H9 (cell line): ENCODE measurements at regions not wholly inside any gene's neighbourhood (a gene's known extent, or its start where the extent isn't known, plus 50 kb on each side); places are given as distances from the start of the nearest gene placed in this dataset.

Experiments
- DNase-seq: peaks from one replicate; pipeline ENCODE4 v3.0.0-alpha.2; 2017
- H2AFZ ChIP-seq: one replicate; pipeline ENCODE4 v1.6.1; 2013; ENCODE audit warnings: mild to moderate bottlenecking, low read length, control low read depth, moderate library complexity
- H2AK5ac ChIP-seq: 2 replicates; pipeline ENCODE4 v1.6.1; 2013; ENCODE audit warnings: low read length, control low read depth, mixed read lengths; ENCODE audit not compliant: insufficient read length
- H2BK120ac ChIP-seq: one replicate; pipeline ENCODE4 v1.6.1; 2013; ENCODE audit warnings: low read depth, mild to moderate bottlenecking, low read length, control low read depth, inconsistent platforms; ENCODE audit not compliant: poor library complexity, severe bottlenecking
- H2BK12ac ChIP-seq: 2 replicates; pipeline ENCODE4 v1.6.1; 2013; ENCODE audit warnings: low read length, control low read depth, mixed read lengths, low read depth; ENCODE audit not compliant: insufficient read length
- H2BK15ac ChIP-seq: 2 replicates; pipeline ENCODE4 v1.6.1; 2013; ENCODE audit warnings: low read depth, low read length, control low read depth
- H2BK20ac ChIP-seq: one replicate; pipeline ENCODE4 v1.6.1; 2013; ENCODE audit warnings: low read depth, mild to moderate bottlenecking, low read length, control low read depth, inconsistent platforms; ENCODE audit not compliant: poor library complexity, severe bottlenecking
- H2BK5ac ChIP-seq: 2 replicates; pipeline ENCODE4 v1.6.1; 2013; ENCODE audit warnings: low read length, control low read depth, mixed read lengths; ENCODE audit not compliant: insufficient read length
- H3K14ac ChIP-seq: 2 replicates; pipeline ENCODE4 v1.6.1; 2013; ENCODE audit warnings: low read length, control low read depth; ENCODE audit not compliant: insufficient read depth
- H3K18ac ChIP-seq: 2 replicates; pipeline ENCODE4 v1.6.1; 2013; ENCODE audit warnings: low read depth, mild to moderate bottlenecking, mixed read lengths, low read length, control low read depth; ENCODE audit not compliant: insufficient read length
- H3K23ac ChIP-seq: 2 replicates; pipeline ENCODE4 v1.6.1; 2013; ENCODE audit warnings: low read length, control low read depth, mixed read lengths, low read depth; ENCODE audit not compliant: insufficient read length
- H3K23me2 ChIP-seq: 2 replicates; pipeline ENCODE4 v1.6.1; 2013; ENCODE audit warnings: low read depth, mild to moderate bottlenecking, mixed read lengths, low read length, control low read depth; ENCODE audit not compliant: insufficient read length, poor library complexity, severe bottlenecking
- H3K27ac ChIP-seq: 2 replicates; pipeline ENCODE4 v1.5.1; 2013; ENCODE audit warnings: low read length, control low read depth, mixed read lengths, low read depth; ENCODE audit not compliant: insufficient read length
- H3K27me3 ChIP-seq: 2 replicates; pipeline ENCODE4 v1.6.1; 2013; ENCODE audit warnings: low read length, control low read depth, inconsistent platforms; ENCODE audit not compliant: insufficient read depth
- H3K4ac ChIP-seq: 2 replicates; pipeline ENCODE4 v1.6.1; 2013; ENCODE audit warnings: low read depth, mild to moderate bottlenecking, control low read depth, inconsistent platforms, low read length, moderate library complexity
- H3K4me1 ChIP-seq: 2 replicates; pipeline ENCODE4 v1.6.1; 2013; ENCODE audit warnings: low read length, control low read depth, inconsistent platforms; ENCODE audit not compliant: insufficient read depth
- H3K4me2 ChIP-seq: 2 replicates; pipeline ENCODE4 v1.6.1; 2013; ENCODE audit warnings: low read length, control low read depth, mixed read lengths; ENCODE audit not compliant: insufficient read length, insufficient read depth
- H3K56ac ChIP-seq: 2 replicates; pipeline ENCODE4 v1.6.1; 2013; ENCODE audit warnings: low read depth, mild to moderate bottlenecking, mixed read lengths, low read length, control low read depth; ENCODE audit not compliant: insufficient read length
- H3K79me1 ChIP-seq: 2 replicates; pipeline ENCODE4 v1.6.1; 2013; ENCODE audit warnings: low read depth, mild to moderate bottlenecking, moderate library complexity, low read length, control low read depth, inconsistent platforms; ENCODE audit not compliant: insufficient read depth, poor library complexity, severe bottlenecking
- H3K79me2 ChIP-seq: 2 replicates; pipeline ENCODE4 v1.6.1; 2013; ENCODE audit warnings: low read length, control low read depth, inconsistent platforms; ENCODE audit not compliant: insufficient read depth
- H3K9ac ChIP-seq: 2 replicates; pipeline ENCODE4 v1.6.1; 2013; ENCODE audit warnings: low read length, control low read depth, mixed read lengths; ENCODE audit not compliant: insufficient read length; ENCODE audit errors: extremely low read depth
- H3K9me3 ChIP-seq: one replicate; pipeline ENCODE4 v1.6.1; 2013; ENCODE audit warnings: low read depth, low read length, inconsistent platforms; ENCODE audit not compliant: control insufficient read depth
- H3T11ph ChIP-seq: one replicate; pipeline ENCODE4 v1.6.1; 2013; ENCODE audit warnings: mild to moderate bottlenecking, low read length, control low read depth, inconsistent platforms
- H4K20me1 ChIP-seq: one replicate; pipeline ENCODE4 v1.6.1; 2013; ENCODE audit not compliant: control insufficient read depth, insufficient read length, insufficient read depth
- H4K5ac ChIP-seq: 2 replicates; pipeline ENCODE4 v1.6.1; 2013; ENCODE audit warnings: low read depth, mild to moderate bottlenecking, mixed read lengths, low read length, control low read depth; ENCODE audit not compliant: insufficient read length
- H4K8ac ChIP-seq: replicated peaks from 2 replicates; pipeline ENCODE4 v1.6.1; 2013; ENCODE audit warnings: low read length, control low read depth, mixed read lengths, low read depth; ENCODE audit not compliant: insufficient read length
- H4K91ac ChIP-seq: 2 replicates; pipeline ENCODE4 v1.6.1; 2013; ENCODE audit warnings: low read depth, mild to moderate bottlenecking, moderate library complexity, mixed read lengths, low read length, control low read depth; ENCODE audit not compliant: insufficient read length
- H3K27ac Mint-ChIP-seq, 3 experiments: 2 replicates in 2 of 3; 3 replicates in 1 of 3; pipeline ENCODE4 v1.8.0; 2020 to 2021; ENCODE audit warnings: mixed read lengths in 3 of 3, mild to moderate bottlenecking in 1 of 3, moderate library complexity in 1 of 3
- H3K27me3 Mint-ChIP-seq: 2 replicates; pipeline ENCODE4 v1.8.0; 2021; ENCODE audit warnings: low read depth, mild to moderate bottlenecking, moderate library complexity, mixed read lengths
- H3K36me3 Mint-ChIP-seq, 3 experiments: 2 replicates in 2 of 3; 3 replicates in 1 of 3; pipeline ENCODE4 v1.8.0; 2020 to 2021; ENCODE audit warnings: low read depth in 3 of 3, mixed read lengths in 3 of 3; ENCODE audit not compliant: insufficient read depth in 1 of 3
- H3K4me1 Mint-ChIP-seq, 2 experiments: 2 replicates each; pipeline ENCODE4 v1.8.0; 2020; ENCODE audit warnings: mixed read lengths in 2 of 2
- H3K4me3 Mint-ChIP-seq, 2 experiments: 2 replicates in 1 of 2; 3 replicates in 1 of 2; pipeline ENCODE4 v1.8.0; 2020 to 2021; ENCODE audit warnings: mild to moderate bottlenecking in 2 of 2, mixed read lengths in 2 of 2, moderate library complexity in 1 of 2
- H3K9me3 Mint-ChIP-seq, 2 experiments: 2 replicates in 1 of 2; 3 replicates in 1 of 2; pipeline ENCODE4 v1.8.0; 2020; ENCODE audit warnings: mild to moderate bottlenecking in 2 of 2, mixed read lengths in 2 of 2, moderate library complexity in 1 of 2
- WGBS: extraction: QIAGEN DNeasy Blood & Tissue Kit; methylation state at CpG from one replicate; pipeline ENCODE4 v1.1.7; 2013; ENCODE audit warnings: missing lambda C conversion rate, low lambda C conversion rate, mixed read lengths; ENCODE audit not compliant: insufficient read length; ENCODE audit errors: extremely low coverage; 5-methylcytosine and 5-hydroxymethylcytosine counted together
- TF ChIP-seq, protein P1 (sequence below): fragments of 200-600 bp; sonication (generic); conservative IDR thresholded peaks from 3 replicates; pipeline ENCODE4 v1.8.0; 2021; ENCODE audit warnings: antibody characterized with exemption, mild to moderate bottlenecking

DNA sequence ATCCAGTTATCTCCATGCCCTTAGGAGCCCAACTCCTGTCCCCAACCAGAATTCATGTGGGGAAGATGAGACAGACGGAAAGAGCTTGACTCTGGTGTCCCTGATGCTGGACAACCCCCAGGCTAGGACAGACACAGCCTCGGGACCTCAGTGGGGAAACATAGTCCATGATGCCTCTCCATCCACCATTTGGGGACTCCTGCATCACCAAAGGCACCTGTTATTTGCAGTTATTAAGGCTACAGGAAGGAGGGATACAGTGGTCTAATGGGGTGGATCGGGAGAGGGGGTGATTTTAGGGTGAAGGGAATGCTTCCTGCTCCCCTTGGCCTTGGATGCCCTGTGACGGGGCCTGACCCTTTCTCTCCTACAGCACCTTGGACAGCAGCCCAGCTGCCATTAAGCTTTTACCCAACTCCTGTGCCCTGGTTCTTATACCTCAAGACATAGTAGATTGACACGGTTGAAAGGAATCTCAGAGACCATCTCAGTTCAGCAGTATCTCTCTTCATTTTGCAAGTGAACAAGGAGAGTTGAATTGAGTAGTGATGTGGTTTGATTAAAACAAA, 111.6 kb downstream of the MATN1 start:
- Histone ChIP-seq H3K79me1 (no peaks in the 10 kb centered on the region), H2AFZ (no peak overlapping the region), H3K4me2 (no peak overlapping the region), H4K91ac (no peak overlapping the region), H3K79me2 (no peaks in the 10 kb centered on the region), H2BK120ac (no peak overlapping the region), H3K23ac (no peak overlapping the region), H2BK15ac (no peak overlapping the region), H4K5ac (no peak overlapping the region), H3K14ac (no peak overlapping the region), H3K9me3 (no peaks in the 10 kb centered on the region), H3T11ph (no peak overlapping the region), H3K4me1 (no peaks in the 10 kb centered on the region), H2AK5ac (no peak overlapping the region), H3K56ac (no peak overlapping the region), H3K27ac (no peak overlapping the region), H4K20me1 (no peaks in the 10 kb centered on the region), H4K8ac (no peak overlapping the region), H2BK20ac (no peak overlapping the region), H2BK12ac (no peak overlapping the region), H3K27me3 (no peaks in the 10 kb centered on the region), H2BK5ac (no peak overlapping the region), H3K4ac (no peak overlapping the region), H3K23me2 (no peaks in the 10 kb centered on the region), H3K9ac (no peak overlapping the region), H3K18ac (no peak overlapping the region)
- no peaks in the 10 kb centered on the region for H3K36me3 Mint-ChIP-seq
- no peak overlapping the region for H3K27ac Mint-ChIP-seq
- no peaks in the 10 kb centered on the region for H3K9me3 Mint-ChIP-seq
- no peak overlapping the region for H3K4me3 Mint-ChIP-seq
- peaks cover 0 to 3% of the 10 kb centered on the region in 2 experiments; a peak in 1 of 4 replicates for H3K4me1 Mint-ChIP-seq
- WGBS: no CpG with 5 or more reads among the region's 5 CpGs
- TF ChIP-seq, protein P1, sequence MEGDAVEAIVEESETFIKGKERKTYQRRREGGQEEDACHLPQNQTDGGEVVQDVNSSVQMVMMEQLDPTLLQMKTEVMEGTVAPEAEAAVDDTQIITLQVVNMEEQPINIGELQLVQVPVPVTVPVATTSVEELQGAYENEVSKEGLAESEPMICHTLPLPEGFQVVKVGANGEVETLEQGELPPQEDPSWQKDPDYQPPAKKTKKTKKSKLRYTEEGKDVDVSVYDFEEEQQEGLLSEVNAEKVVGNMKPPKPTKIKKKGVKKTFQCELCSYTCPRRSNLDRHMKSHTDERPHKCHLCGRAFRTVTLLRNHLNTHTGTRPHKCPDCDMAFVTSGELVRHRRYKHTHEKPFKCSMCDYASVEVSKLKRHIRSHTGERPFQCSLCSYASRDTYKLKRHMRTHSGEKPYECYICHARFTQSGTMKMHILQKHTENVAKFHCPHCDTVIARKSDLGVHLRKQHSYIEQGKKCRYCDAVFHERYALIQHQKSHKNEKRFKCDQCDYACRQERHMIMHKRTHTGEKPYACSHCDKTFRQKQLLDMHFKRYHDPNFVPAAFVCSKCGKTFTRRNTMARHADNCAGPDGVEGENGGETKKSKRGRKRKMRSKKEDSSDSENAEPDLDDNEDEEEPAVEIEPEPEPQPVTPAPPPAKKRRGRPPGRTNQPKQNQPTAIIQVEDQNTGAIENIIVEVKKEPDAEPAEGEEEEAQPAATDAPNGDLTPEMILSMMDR: no peak
- no peaks in the 10 kb centered on the region; the same call in 1 of the 2 replicates for H3K27me3 Mint-ChIP-seq
- DNase-seq: no peak
